GM23338 (cell line): ENCODE measurements at regions not wholly inside any gene's neighbourhood (a gene's known extent, or its start where the extent isn't known, plus 50 kb on each side); places are given as distances from the start of the nearest gene placed in this dataset.

Experiments used
- ATAC-seq: fragments of 200-7000 bp; cut with Tn5 transposase; 3 replicates; pipeline ENCODE4 v1.9.1; 2020
- DNase-seq: peaks from one replicate; pipeline ENCODE4 v3.0.0-alpha.2; 2015; ENCODE audit warnings: low spot score
- H2AFZ ChIP-seq: fragments of 200-600 bp; sonication (generic); 2 replicates; pipeline ENCODE4 v1.8.0; 2016; ENCODE audit warnings: antibody characterized with exemption, mild to moderate bottlenecking, moderate library complexity
- H3F3A ChIP-seq: fragments of 200-600 bp; sonication (generic); replicated peaks from 2 replicates; pipeline ENCODE4 v1.8.0; 2017; ENCODE audit warnings: antibody characterized with exemption, mixed run types, low read depth
- H3K27ac ChIP-seq: fragments of 200-600 bp; sonication (generic); 2 replicates; pipeline ENCODE4 v1.6.1; 2016; ENCODE audit warnings: low read depth
- H3K27me3 ChIP-seq: fragments of 200-600 bp; sonication (generic); 2 replicates; pipeline ENCODE4 v1.8.0; 2016; ENCODE audit warnings: mild to moderate bottlenecking, mixed run types, moderate library complexity; ENCODE audit not compliant: insufficient read depth
- H3K36me3 ChIP-seq: fragments of 200-600 bp; sonication (generic); 2 replicates; pipeline ENCODE4 v1.8.0; 2016; ENCODE audit warnings: mild to moderate bottlenecking; ENCODE audit not compliant: insufficient read depth
- H3K4me1 ChIP-seq: fragments of 200-600 bp; sonication (generic); 2 replicates; pipeline ENCODE4 v1.8.0; 2016; ENCODE audit warnings: mild to moderate bottlenecking, moderate library complexity; ENCODE audit not compliant: insufficient read depth
- H3K4me2 ChIP-seq: fragments of 200-600 bp; sonication (generic); 2 replicates; pipeline ENCODE4 v1.7.1; 2017; ENCODE audit warnings: mixed run types
- H3K4me3 ChIP-seq: fragments of 200-600 bp; sonication (generic); 2 replicates; pipeline ENCODE4 v1.6.1; 2016; ENCODE audit warnings: mixed run types
- H3K79me2 ChIP-seq: fragments of 200-600 bp; sonication (generic); replicated peaks from 2 replicates; pipeline ENCODE4 v1.8.0; 2017; ENCODE audit warnings: mild to moderate bottlenecking; ENCODE audit not compliant: insufficient read depth
- H3K9me2 ChIP-seq: fragments of 200-600 bp; sonication (generic); 2 replicates; pipeline ENCODE4 v1.8.0; 2017; ENCODE audit not compliant: insufficient read depth
- H4K20me1 ChIP-seq: fragments of 200-600 bp; sonication (generic); replicated peaks from 2 replicates; pipeline ENCODE4 v1.8.0; 2017; ENCODE audit warnings: mild to moderate bottlenecking; ENCODE audit not compliant: insufficient read depth
- H3K27ac Mint-ChIP-seq: 2 replicates; pipeline ENCODE4 v1.8.0; 2020; ENCODE audit warnings: inconsistent platforms, mild to moderate bottlenecking, moderate library complexity, mixed read lengths
- H3K27me3 Mint-ChIP-seq: 3 replicates; pipeline ENCODE4 v1.8.0; 2022; ENCODE audit warnings: low read depth, mild to moderate bottlenecking, moderate library complexity, mixed read lengths, inconsistent platforms; ENCODE audit not compliant: insufficient read depth, poor library complexity
- H3K36me3 Mint-ChIP-seq: 3 replicates; pipeline ENCODE4 v1.8.0; 2021; ENCODE audit warnings: low read depth, mild to moderate bottlenecking, inconsistent platforms, moderate library complexity, mixed read lengths
- H3K4me1 Mint-ChIP-seq: 3 replicates; pipeline ENCODE4 v1.8.0; 2020; ENCODE audit warnings: mild to moderate bottlenecking, inconsistent platforms, mixed read lengths
- H3K4me3 Mint-ChIP-seq: 3 replicates; pipeline ENCODE4 v1.8.0; 2021; ENCODE audit warnings: moderate library complexity, mild to moderate bottlenecking, inconsistent platforms, mixed read lengths
- H3K9me3 Mint-ChIP-seq: 3 replicates; pipeline ENCODE4 v1.8.0; 2020; ENCODE audit warnings: moderate library complexity, mild to moderate bottlenecking, inconsistent platforms, mixed read lengths
- CREB1 ChIP-seq: fragments of 250-450 bp; sonication (Bioruptor Pico); IDR thresholded peaks from 2 replicates; pipeline ENCODE4 v1.5.0; 2020; ENCODE audit warnings: low read depth, mild to moderate bottlenecking, moderate library complexity
- ETS1 ChIP-seq: IDR thresholded peaks from 2 replicates; pipeline ENCODE4 v1.6.1; 2016; ENCODE audit warnings: antibody characterized with exemption
- EZH2 ChIP-seq: fragments of 200-600 bp; sonication (generic); IDR thresholded peaks from one replicate; pipeline ENCODE4 v1.8.0; 2017; ENCODE audit warnings: antibody characterized with exemption, mild to moderate bottlenecking, low read depth; ENCODE audit not compliant: unreplicated experiment
- EZH2phosphoT487 ChIP-seq: fragments of 200-600 bp; sonication (generic); IDR thresholded peaks from one replicate; pipeline ENCODE4 v1.8.1; 2018; ENCODE audit warnings: antibody characterized with exemption; ENCODE audit not compliant: unreplicated experiment
- JUNB ChIP-seq: IDR thresholded peaks from one replicate; pipeline ENCODE4 v1.6.1; 2016; ENCODE audit warnings: antibody characterized with exemption; ENCODE audit not compliant: unreplicated experiment
- NANOG ChIP-seq: IDR thresholded peaks from 2 replicates; pipeline ENCODE4 v1.6.1; 2016; ENCODE audit warnings: antibody characterized with exemption, borderline replicate concordance
- POLR2AphosphoS5 ChIP-seq: IDR thresholded peaks from 2 replicates; pipeline ENCODE4 v1.6.1; 2016; ENCODE audit warnings: antibody characterized with exemption, low read depth
- STAT1 ChIP-seq: IDR thresholded peaks from one replicate; pipeline ENCODE4 v1.6.1; 2016; ENCODE audit warnings: antibody characterized with exemption; ENCODE audit not compliant: unreplicated experiment
- ZNF114 ChIP-seq: fragments of 250-450 bp; sonication (Bioruptor Pico); IDR thresholded peaks from 2 replicates; pipeline ENCODE4 v1.5.0; 2020; ENCODE audit warnings: mild to moderate bottlenecking, moderate library complexity
- ZNF331 ChIP-seq: fragments of 250-450 bp; sonication (Bioruptor Pico); IDR thresholded peaks from 2 replicates; pipeline ENCODE4 v1.5.0; 2020; ENCODE audit warnings: low read depth, mild to moderate bottlenecking, moderate library complexity
- ZNF462 ChIP-seq: fragments of 250-450 bp; sonication (Bioruptor Pico); IDR thresholded peaks from 2 replicates; pipeline ENCODE4 v1.5.0; 2020; ENCODE audit warnings: mild to moderate bottlenecking, moderate library complexity
- TF ChIP-seq, protein P1 (sequence below), 2 experiments: fragments of 200-600 bp in 1 of 2; sonication (generic) in 1 of 2; conservative IDR thresholded peaks; 2 replicates each; pipeline versions ENCODE4 v1.5.1 to v1.6.1; 2016 to 2017; ENCODE audit warnings: antibody characterized with exemption in 2 of 2, low read depth in 2 of 2, mild to moderate bottlenecking in 2 of 2, moderate library complexity in 1 of 2
- TF ChIP-seq, protein P2 (sequence below): IDR thresholded peaks from one replicate; pipeline ENCODE4 v1.6.1; 2018; ENCODE audit warnings: antibody characterized with exemption; ENCODE audit not compliant: unreplicated experiment

- TF ChIP-seq ETS1, result no peak
- no peak for TF ChIP-seq ZNF114 (CRISPR knock-in tag)
- no peak for TF ChIP-seq JUNB
- TF ChIP-seq, protein P1, sequence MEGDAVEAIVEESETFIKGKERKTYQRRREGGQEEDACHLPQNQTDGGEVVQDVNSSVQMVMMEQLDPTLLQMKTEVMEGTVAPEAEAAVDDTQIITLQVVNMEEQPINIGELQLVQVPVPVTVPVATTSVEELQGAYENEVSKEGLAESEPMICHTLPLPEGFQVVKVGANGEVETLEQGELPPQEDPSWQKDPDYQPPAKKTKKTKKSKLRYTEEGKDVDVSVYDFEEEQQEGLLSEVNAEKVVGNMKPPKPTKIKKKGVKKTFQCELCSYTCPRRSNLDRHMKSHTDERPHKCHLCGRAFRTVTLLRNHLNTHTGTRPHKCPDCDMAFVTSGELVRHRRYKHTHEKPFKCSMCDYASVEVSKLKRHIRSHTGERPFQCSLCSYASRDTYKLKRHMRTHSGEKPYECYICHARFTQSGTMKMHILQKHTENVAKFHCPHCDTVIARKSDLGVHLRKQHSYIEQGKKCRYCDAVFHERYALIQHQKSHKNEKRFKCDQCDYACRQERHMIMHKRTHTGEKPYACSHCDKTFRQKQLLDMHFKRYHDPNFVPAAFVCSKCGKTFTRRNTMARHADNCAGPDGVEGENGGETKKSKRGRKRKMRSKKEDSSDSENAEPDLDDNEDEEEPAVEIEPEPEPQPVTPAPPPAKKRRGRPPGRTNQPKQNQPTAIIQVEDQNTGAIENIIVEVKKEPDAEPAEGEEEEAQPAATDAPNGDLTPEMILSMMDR (conservative IDR thresholded peaks at IDR 0.05; ENCODE audit: low read depth in 2 of 2), result no peak
- TF ChIP-seq, protein P2, sequence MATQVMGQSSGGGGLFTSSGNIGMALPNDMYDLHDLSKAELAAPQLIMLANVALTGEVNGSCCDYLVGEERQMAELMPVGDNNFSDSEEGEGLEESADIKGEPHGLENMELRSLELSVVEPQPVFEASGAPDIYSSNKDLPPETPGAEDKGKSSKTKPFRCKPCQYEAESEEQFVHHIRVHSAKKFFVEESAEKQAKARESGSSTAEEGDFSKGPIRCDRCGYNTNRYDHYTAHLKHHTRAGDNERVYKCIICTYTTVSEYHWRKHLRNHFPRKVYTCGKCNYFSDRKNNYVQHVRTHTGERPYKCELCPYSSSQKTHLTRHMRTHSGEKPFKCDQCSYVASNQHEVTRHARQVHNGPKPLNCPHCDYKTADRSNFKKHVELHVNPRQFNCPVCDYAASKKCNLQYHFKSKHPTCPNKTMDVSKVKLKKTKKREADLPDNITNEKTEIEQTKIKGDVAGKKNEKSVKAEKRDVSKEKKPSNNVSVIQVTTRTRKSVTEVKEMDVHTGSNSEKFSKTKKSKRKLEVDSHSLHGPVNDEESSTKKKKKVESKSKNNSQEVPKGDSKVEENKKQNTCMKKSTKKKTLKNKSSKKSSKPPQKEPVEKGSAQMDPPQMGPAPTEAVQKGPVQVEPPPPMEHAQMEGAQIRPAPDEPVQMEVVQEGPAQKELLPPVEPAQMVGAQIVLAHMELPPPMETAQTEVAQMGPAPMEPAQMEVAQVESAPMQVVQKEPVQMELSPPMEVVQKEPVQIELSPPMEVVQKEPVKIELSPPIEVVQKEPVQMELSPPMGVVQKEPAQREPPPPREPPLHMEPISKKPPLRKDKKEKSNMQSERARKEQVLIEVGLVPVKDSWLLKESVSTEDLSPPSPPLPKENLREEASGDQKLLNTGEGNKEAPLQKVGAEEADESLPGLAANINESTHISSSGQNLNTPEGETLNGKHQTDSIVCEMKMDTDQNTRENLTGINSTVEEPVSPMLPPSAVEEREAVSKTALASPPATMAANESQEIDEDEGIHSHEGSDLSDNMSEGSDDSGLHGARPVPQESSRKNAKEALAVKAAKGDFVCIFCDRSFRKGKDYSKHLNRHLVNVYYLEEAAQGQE, result no peak
- no peak for TF ChIP-seq EZH2
- TF ChIP-seq ZNF331 (CRISPR knock-in tag), result no peak
- TF ChIP-seq STAT1, result no peak
- no peak for TF ChIP-seq NANOG
Measured at GRCh38 chr6:139701003-139701402, 326.6 kb upstream of the CITED2 start (continued).

- peaks cover 2% of the 10 kb centered on the region for H3K27me3 Mint-ChIP-seq
- ATAC-seq (no peak), DNase-seq (no peak)
- no peak overlapping the region for H3K4me3 ChIP-seq
- H3K36me3 Mint-ChIP-seq, result peaks cover 3% of the 10 kb centered on the region; the same call in 1 of the 3 replicates
- peaks cover 10% of the 10 kb centered on the region for H3K9me3 Mint-ChIP-seq
- H3K4me1 Mint-ChIP-seq, result no peaks in the 10 kb centered on the region
- no peak overlapping the region for H2AFZ ChIP-seq
- no peaks in the 10 kb centered on the region for H3K27me3 ChIP-seq
- no peak overlapping the region for H3K27ac ChIP-seq
- 0 out of 2 replicates have a peak, but pooled peaks cover 5% of the 10 kb centered on the region for H3K9me2 ChIP-seq
- H4K20me1 ChIP-seq, result no peaks in the 10 kb centered on the region
- H3K4me3 Mint-ChIP-seq, result no peak overlapping the region
- no peaks in the 10 kb centered on the region for H3K79me2 ChIP-seq
- H3K4me1 ChIP-seq, result no peaks in the 10 kb centered on the region
- H3K4me2 ChIP-seq, result no peak overlapping the region
- no peaks in the 10 kb centered on the region for H3F3A ChIP-seq
- H3K36me3 ChIP-seq, result no peaks in the 10 kb centered on the region
- H3K27ac Mint-ChIP-seq, result no peak overlapping the region
- TF ChIP-seq NANOG (no peak), CREB1 (CRISPR knock-in tag) (no peak), EZH2phosphoT487 (no peak), POLR2AphosphoS5 (no peak), EZH2 (no peak), ZNF462 (CRISPR knock-in tag) (no peak), ZNF114 (CRISPR knock-in tag) (no peak)
Measured at GRCh38 chr6:139699911-139700310, 325.5 kb upstream of the CITED2 start.
